SH-SY5Y (cell line): ENCODE measurements at regions not wholly inside any gene's neighbourhood (a gene's known extent, or its start where the extent isn't known, plus 50 kb on each side); places are given as distances from the start of the nearest gene placed in this dataset.

ENCODE experiments used
- GATA2 ChIP-seq: IDR thresholded peaks from 2 replicates; pipeline ENCODE4 v1.6.1; 2011; ENCODE audit warnings: mild to moderate bottlenecking, low read depth, low read length
- GATA3 ChIP-seq: IDR thresholded peaks from 2 replicates; pipeline ENCODE4 v1.6.1; 2011; ENCODE audit warnings: low read depth, mild to moderate bottlenecking, low read length, moderate library complexity

DNA sequence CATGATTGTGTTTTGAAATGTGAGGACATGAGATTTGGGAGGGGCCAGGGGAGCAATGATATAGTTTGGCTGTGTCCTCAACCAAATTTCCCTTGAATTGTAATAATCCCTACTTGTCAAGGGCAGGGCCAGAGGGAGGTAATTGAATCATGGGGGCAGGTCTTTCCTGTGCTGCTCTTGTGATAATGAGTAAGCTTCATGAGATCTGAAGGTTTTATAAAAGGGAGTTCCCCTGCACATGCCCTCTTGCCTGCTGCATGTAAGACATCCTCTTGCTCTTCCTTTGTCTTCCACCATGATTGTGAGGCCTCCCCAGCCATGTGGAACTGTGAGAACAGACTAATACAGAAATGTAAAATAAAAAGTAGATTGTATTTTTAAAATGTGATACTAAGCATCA lies 1294.9 kb downstream of the ADGRL3 start:
- no peak for TF ChIP-seq GATA2
- no peak for TF ChIP-seq GATA3
